VCaP (cell line): ENCODE measurements at regions not wholly inside any gene's neighbourhood (a gene's known extent, or its start where the extent isn't known, plus 50 kb on each side); places are given as distances from the start of the nearest gene placed in this dataset.

Experiments
- H3K27ac ChIP-seq: fragments of 450-650 bp; 2 replicates; pipeline ENCODE4 v1.5.1; 2017
- CTCF ChIP-seq: fragments of 450-650 bp; conservative IDR thresholded peaks from 2 replicates; pipeline ENCODE4 v1.5.1; 2017; ENCODE audit warnings: mild to moderate bottlenecking, moderate library complexity

GRCh38 chr2:106695919-106696318 lies 190.0 kb downstream of the ST6GAL2 start:
- no peak for TF ChIP-seq CTCF
- H3K27ac ChIP-seq: no peak overlapping the region

- TF ChIP-seq CTCF: no peak
- peak overlapping the region; percentile 78 for H3K27ac ChIP-seq
Measured at GRCh38 chr2:106700616-106701015, 185.4 kb downstream of the ST6GAL2 start.

- TF ChIP-seq CTCF: no peak
- H3K27ac ChIP-seq: peak overlapping the region; percentile 78
Measured at GRCh38 chr2:106701203-106702022, 184.6 kb downstream of the ST6GAL2 start.

- H3K27ac ChIP-seq: no peak overlapping the region
- TF ChIP-seq CTCF: no peak
Measured at GRCh38 chr2:106703161-106703560, 182.8 kb downstream of the ST6GAL2 start.

- H3K27ac ChIP-seq: no peak overlapping the region
- no peak for TF ChIP-seq CTCF
Measured at GRCh38 chr2:106704798-106705197, 181.2 kb downstream of the ST6GAL2 start.

- no peak overlapping the region for H3K27ac ChIP-seq
- TF ChIP-seq CTCF: no peak
Measured at GRCh38 chr2:106705877-106706276, 180.1 kb downstream of the ST6GAL2 start.

GRCh38 chr2:106706283-106706682 lies 179.7 kb downstream of the ST6GAL2 start:
- no peak for TF ChIP-seq CTCF
- no peak overlapping the region for H3K27ac ChIP-seq
